ENCODE measurements at regions not wholly inside any gene's neighbourhood (a gene's known extent, or its start where the extent isn't known, plus 50 kb on each side); places are given as distances from the start of the nearest gene placed in this dataset.

DNA sequence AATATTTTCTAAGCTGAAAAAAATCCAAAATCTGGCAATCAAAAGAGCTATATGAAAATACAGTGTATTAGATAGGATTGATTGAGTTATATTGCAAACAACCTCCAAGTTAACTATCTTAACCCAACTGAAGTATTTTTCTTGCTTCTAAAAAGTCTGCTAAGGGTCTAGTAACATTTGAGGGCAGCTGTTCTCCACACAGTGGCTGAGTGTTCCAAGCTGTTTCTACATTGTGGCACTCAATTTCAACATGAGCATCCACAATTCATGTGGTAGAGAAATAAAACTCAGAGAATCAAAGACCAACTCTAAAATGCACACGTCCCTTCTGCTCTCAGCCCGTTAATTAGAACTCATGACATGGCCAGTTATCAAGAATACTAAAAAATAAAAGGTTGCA is 340.0 kb downstream of the C12orf50 start:
- TF ChIP-seq, protein P1, sequence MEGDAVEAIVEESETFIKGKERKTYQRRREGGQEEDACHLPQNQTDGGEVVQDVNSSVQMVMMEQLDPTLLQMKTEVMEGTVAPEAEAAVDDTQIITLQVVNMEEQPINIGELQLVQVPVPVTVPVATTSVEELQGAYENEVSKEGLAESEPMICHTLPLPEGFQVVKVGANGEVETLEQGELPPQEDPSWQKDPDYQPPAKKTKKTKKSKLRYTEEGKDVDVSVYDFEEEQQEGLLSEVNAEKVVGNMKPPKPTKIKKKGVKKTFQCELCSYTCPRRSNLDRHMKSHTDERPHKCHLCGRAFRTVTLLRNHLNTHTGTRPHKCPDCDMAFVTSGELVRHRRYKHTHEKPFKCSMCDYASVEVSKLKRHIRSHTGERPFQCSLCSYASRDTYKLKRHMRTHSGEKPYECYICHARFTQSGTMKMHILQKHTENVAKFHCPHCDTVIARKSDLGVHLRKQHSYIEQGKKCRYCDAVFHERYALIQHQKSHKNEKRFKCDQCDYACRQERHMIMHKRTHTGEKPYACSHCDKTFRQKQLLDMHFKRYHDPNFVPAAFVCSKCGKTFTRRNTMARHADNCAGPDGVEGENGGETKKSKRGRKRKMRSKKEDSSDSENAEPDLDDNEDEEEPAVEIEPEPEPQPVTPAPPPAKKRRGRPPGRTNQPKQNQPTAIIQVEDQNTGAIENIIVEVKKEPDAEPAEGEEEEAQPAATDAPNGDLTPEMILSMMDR (IDR thresholded peaks at IDR 0.05): no peak
- TF ChIP-seq POLR2A (IDR thresholded peaks at IDR 0.05) (no peak), EP300 (IDR thresholded peaks at IDR 0.05) (no peak), POLR2AphosphoS5 (IDR thresholded peaks at IDR 0.05) (no peak)
